GM10266 (cell line): ENCODE measurements at regions not wholly inside any gene's neighbourhood (a gene's known extent, or its start where the extent isn't known, plus 50 kb on each side); places are given as distances from the start of the nearest gene placed in this dataset.

ENCODE experiments used
- DNase-seq: peaks from one replicate; pipeline ENCODE4 v3.0.0; 2012; ENCODE audit errors: extremely low spot score
- CTCF ChIP-seq: IDR thresholded peaks from 2 replicates; pipeline ENCODE4 v1.5.1; 2012; ENCODE audit warnings: mild to moderate bottlenecking, low read depth; ENCODE audit not compliant: control insufficient read depth, insufficient read depth; ENCODE audit errors: missing control alignments

DNA sequence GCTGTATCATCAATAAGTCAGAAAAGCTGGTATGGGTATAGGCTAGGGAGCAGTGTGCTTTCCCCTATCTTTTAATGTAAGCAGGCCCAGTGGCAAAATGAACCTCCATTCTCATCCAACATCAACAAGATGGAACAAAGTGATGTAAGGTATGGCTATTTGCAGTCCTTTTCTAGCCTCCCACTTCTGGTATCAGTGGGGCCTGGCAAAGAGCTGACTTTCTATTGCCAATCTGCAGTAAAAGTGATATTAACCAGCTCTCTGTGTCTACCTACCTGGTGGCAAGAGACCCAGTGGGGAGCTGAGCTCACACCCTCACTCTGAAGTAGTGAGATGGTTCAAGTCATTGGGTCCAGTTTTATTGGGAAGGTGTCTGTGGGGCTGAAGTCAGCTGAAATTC is 1492.6 kb downstream of the CDH11 start:
- DNase-seq = no peak
- TF ChIP-seq CTCF = no peak

- TF ChIP-seq CTCF = no peak
- DNase-seq = no peak
Observed at GRCh38 chr16:63628812-63629211, 1493.1 kb downstream of the CDH11 start.

DNA sequence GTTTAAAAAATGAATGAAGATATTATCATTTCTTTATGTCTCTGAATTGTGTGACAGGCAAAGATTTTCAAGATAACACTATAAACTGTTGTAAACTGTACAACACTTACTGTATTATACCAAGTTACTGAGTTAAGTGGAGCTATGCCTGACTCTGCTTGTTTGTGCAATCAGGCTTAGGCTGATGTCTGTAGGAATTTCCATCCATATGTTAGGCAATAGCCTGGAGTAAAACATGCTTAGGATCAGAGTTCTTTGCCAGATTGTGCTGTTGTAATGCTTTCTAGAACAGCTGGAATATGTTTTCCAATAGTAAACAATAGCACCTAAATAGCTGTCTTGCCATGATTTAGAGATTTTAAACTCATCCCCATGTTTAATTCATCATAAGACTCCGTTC is 1496.7 kb downstream of the CDH11 start:
- TF ChIP-seq CTCF = no peak
- no peak for DNase-seq

DNA sequence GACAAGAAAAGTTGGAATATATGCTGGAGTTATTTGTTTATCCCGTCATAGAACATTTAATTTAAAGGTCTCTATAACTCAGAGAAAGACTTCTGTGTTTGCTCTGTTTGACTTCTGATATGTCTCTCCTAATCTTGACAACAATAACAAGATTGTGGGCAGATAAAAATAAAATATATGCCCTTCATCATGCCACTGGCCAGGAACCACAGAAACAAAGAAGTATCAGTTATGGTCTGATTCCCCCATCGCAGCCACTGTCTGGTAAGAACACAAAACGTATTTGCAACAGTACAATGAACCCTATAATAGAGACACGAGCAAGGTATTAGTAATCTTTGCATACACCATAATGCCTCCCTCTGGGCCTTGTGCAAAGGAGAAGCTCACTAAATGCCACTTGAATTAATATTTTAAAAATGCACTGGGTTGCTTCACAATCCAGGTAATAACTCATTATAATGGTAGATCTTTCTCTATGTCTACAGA is 1498.3 kb downstream of the CDH11 start:
- TF ChIP-seq CTCF = no peak
- no peak for DNase-seq

- DNase-seq = no peak
- no peak for TF ChIP-seq CTCF
Observed at GRCh38 chr16:63618896-63619485, 1502.9 kb downstream of the CDH11 start.

GRCh38 chr16:63617990-63618763 is 1503.7 kb downstream of the CDH11 start:
- no peak for DNase-seq
- TF ChIP-seq CTCF = no peak
